Endothelial cell of umbilical vein (primary cell): ENCODE measurements at regions not wholly inside any gene's neighbourhood (a gene's known extent, or its start where the extent isn't known, plus 50 kb on each side); places are given as distances from the start of the nearest gene placed in this dataset.

Experiments used
- BruUV-seq: library from RNA; stranded (reverse); fragments of 400-500 nt; replicated peaks from 2 replicates; lab custom pipeline; 2021; lab: Mats Ljungman, UMichigan
- CTCF ChIA-PET: fragments of 300-600, 350-600 bp; sonication (Branson Sonifier 250); formaldehyde crosslinking; loops from one replicate; lab custom pipeline; 2021; ENCODE audit warnings: antibody characterized with exemption, inconsistent platforms; lab: Charles Lee
- POLR2A ChIA-PET: fragments of 300-600, 350-600 bp; sonication (Branson Sonifier 250); formaldehyde crosslinking; loops from one replicate; lab custom pipeline; 2021; ENCODE audit warnings: antibody characterized with exemption, inconsistent platforms; lab: Charles Lee
- DNase-seq: peaks from one replicate; pipeline ENCODE4 v3.0.0-alpha.2; 2011; ENCODE audit warnings: low read depth, low spot score
- FAIRE-seq: peaks from 2 replicates; lab custom pipeline; 2011; peaks lifted over from hg19 to GRCh38; lab: Jason Lieb, UNC
- H2AFZ ChIP-seq: 2 replicates; pipeline ENCODE4 v1.6.0; 2012; ENCODE audit warnings: low read depth, low read length, control low read depth, inconsistent platforms
- H3K27ac ChIP-seq: 2 replicates; pipeline ENCODE4 v1.5.1; 2011; ENCODE audit warnings: low read depth, mild to moderate bottlenecking, control low read depth, low read length, moderate library complexity; ENCODE audit not compliant: insufficient read depth
- H3K27me3 ChIP-seq, 2 experiments: 2 replicates each; pipeline versions ENCODE4 v1.6.0 to v1.6.1; 2011; ENCODE audit warnings: low read length in 2 of 2, mixed read lengths in 1 of 2; ENCODE audit not compliant: control insufficient read depth in 2 of 2, insufficient read depth in 2 of 2
- H3K36me3 ChIP-seq, 2 experiments: 2 replicates in 1 of 2; 3 replicates in 1 of 2; pipeline ENCODE4 v1.5.1; 2011; ENCODE audit warnings: low read length in 2 of 2, mild to moderate bottlenecking in 1 of 2, moderate library complexity in 1 of 2; ENCODE audit not compliant: control insufficient read depth in 2 of 2, insufficient read depth in 2 of 2; ENCODE audit errors: extremely low read depth in 1 of 2
- H3K4me1 ChIP-seq: 3 replicates; pipeline ENCODE4 v1.5.1; 2011; ENCODE audit warnings: mild to moderate bottlenecking, low read length; ENCODE audit not compliant: control insufficient read depth, insufficient read depth; ENCODE audit errors: extremely low read depth
- H3K4me2 ChIP-seq: 2 replicates; pipeline ENCODE4 v1.6.1; 2011; ENCODE audit warnings: low read length, control low read depth, mixed read lengths; ENCODE audit not compliant: insufficient read depth
- H3K4me3 ChIP-seq, 3 experiments: fragments of 200-600 bp in 1 of 3; sonication (generic), shearing (Covaris generic) in 1 of 3; replicated peaks in 1 of 3; 2 replicates each; pipeline ENCODE4 v1.5.1; 2011 to 2016; ENCODE audit warnings: control low read depth in 3 of 3, low read length in 3 of 3, mild to moderate bottlenecking in 2 of 3, inconsistent platforms in 1 of 3, low read depth in 1 of 3, moderate library complexity in 1 of 3; ENCODE audit not compliant: insufficient read depth in 1 of 3
- H3K79me2 ChIP-seq: 2 replicates; pipeline ENCODE4 v1.6.0; 2012; ENCODE audit warnings: low read length, inconsistent platforms; ENCODE audit not compliant: control insufficient read depth, insufficient read depth
- H3K9ac ChIP-seq: replicated peaks from 2 replicates; pipeline ENCODE3; 2011; ENCODE audit warnings: low read length, control low read depth; ENCODE audit not compliant: insufficient read depth; ENCODE audit errors: extremely low read depth
- H3K9me1 ChIP-seq: replicated peaks from 3 replicates; pipeline ENCODE4 v1.6.0; 2011; ENCODE audit warnings: mild to moderate bottlenecking, low read length; ENCODE audit not compliant: control insufficient read depth, insufficient read depth; ENCODE audit errors: extremely low read depth
- H3K9me3 ChIP-seq: replicated peaks from 2 replicates; pipeline ENCODE4 v1.5.1; 2012; ENCODE audit warnings: low read length, inconsistent platforms; ENCODE audit not compliant: control insufficient read depth, insufficient read depth
- H4K20me1 ChIP-seq: replicated peaks from 2 replicates; pipeline ENCODE3; 2011; ENCODE audit warnings: mild to moderate bottlenecking, low read length; ENCODE audit not compliant: control insufficient read depth, insufficient read depth; ENCODE audit errors: extremely low read depth
- EZH2 ChIP-seq: IDR thresholded peaks from 2 replicates; pipeline ENCODE4 v1.6.1; 2012; ENCODE audit warnings: borderline replicate concordance, low read depth, mild to moderate bottlenecking, moderate library complexity, low read length, inconsistent platforms; ENCODE audit not compliant: severe bottlenecking
- FOS ChIP-seq: IDR thresholded peaks from 2 replicates; pipeline ENCODE4 v1.6.1; 2011; ENCODE audit warnings: mild to moderate bottlenecking, low read length, moderate library complexity, borderline replicate concordance; ENCODE audit not compliant: insufficient read depth
- GATA2 ChIP-seq: IDR thresholded peaks from 2 replicates; pipeline ENCODE4 v1.7.0; 2011; ENCODE audit warnings: low read depth, mild to moderate bottlenecking, moderate library complexity, mixed read lengths, low read length; ENCODE audit not compliant: insufficient read length, insufficient read depth
- JUN ChIP-seq: IDR thresholded peaks from 2 replicates; pipeline ENCODE4 v1.6.1; 2011; ENCODE audit warnings: borderline replicate concordance, low read depth; ENCODE audit not compliant: insufficient read length, insufficient read depth
- MYC ChIP-seq: IDR thresholded peaks from one replicate; pipeline ENCODE4 v1.6.1; 2011; ENCODE audit warnings: mild to moderate bottlenecking, low read depth, low read length
- POLR2A ChIP-seq: IDR thresholded peaks from 2 replicates; pipeline ENCODE4 v1.6.1; 2012; ENCODE audit warnings: low read depth, mild to moderate bottlenecking, control low read depth, low read length
- POLR2AphosphoS5 ChIP-seq: IDR thresholded peaks from 2 replicates; pipeline ENCODE4 v1.6.1; 2012; ENCODE audit warnings: low read depth, mild to moderate bottlenecking, control low read depth, low read length, moderate library complexity; ENCODE audit not compliant: insufficient read depth
- dilution Hi-C: fragments of 300-500 bp; cut with MboI; formaldehyde crosslinking; loops from one replicate; pipeline ENCODE4 v1.15.0; 2019; ENCODE audit warnings: low sequenced_read_pairs; ENCODE audit not compliant: extremely low pct_ligation_motif_present
- intact Hi-C: fragments of 100-400 bp; cut with micrococcal nuclease; formaldehyde crosslinking; loops from one replicate; pipeline ENCODE4 v1.10.0; 2022
- TF ChIP-seq, protein P1 (sequence below), 2 donors: IDR thresholded peaks; 1 replicate in 1 of 2; 2 replicates in 1 of 2; pipeline ENCODE4 v1.5.1; 2011; ENCODE audit warnings: low read length in 2 of 2, mild to moderate bottlenecking in 2 of 2, moderate library complexity in 2 of 2, control low read depth in 1 of 2, inconsistent platforms in 1 of 2, low read depth in 1 of 2; ENCODE audit not compliant: insufficient read depth in 1 of 2; ENCODE audit errors: extremely low read depth in 1 of 2
- TF ChIP-seq, protein P2 (sequence below): IDR thresholded peaks from 2 replicates; pipeline ENCODE4 v1.6.1; 2011; ENCODE audit not compliant: insufficient read depth, insufficient read length

DNA sequence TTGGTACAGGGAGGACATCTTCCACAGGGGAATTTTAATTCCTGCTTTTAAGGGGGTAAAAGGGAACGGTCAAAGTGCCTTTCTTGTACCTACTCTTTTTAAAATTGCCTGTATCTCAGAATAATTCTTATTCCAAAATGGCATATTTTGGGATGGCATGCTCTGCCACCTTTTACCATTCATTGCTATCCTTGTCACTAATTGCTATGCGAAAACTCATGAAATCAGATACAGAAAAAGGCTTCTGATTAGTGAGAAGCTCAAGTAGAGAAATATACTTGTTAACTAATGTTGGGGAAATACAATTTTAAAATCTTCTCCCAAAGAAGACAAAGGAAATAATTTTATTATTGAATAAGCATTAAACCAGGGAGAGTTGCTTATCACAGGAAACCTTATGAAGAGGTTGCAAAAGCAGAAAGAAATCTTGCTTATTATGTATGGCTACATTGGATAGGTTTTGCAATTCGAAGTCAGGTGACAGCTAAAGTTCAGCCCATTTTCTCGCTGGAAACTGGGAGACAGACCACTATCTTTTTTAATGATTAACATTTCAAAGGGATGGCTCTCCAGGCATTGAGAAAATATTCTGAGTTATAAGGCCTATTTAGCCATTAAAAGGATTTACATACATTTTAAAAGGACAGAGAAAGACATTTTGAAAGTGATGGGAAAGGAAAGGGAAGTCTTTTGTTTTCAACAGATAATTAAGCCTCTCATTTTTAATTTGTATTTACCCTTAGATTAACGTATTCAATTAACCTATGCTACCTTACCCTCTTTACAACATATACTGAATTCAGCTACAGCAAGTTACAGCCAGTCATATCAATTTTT, 110.3 kb upstream of the PRSS16 start:
- dilution Hi-C loops (no loop called here), intact Hi-C loops (loop anchor here (10.0 kb wide), 1 partner anchor 812 kb away; no protein-coding TSS in a partner anchor)
- DNase-seq (no peak), FAIRE-seq (no peak)
- Histone ChIP-seq H3K9me3 (no peaks in the 10 kb centered on the region), H3K27me3 (no peaks in the 10 kb centered on the region), H3K4me3 (no peak overlapping the region), H3K9ac (no peak overlapping the region), H4K20me1 (no peaks in the 10 kb centered on the region), H3K9me1 (no peaks in the 10 kb centered on the region), H3K4me2 (no peak overlapping the region), H3K79me2 (peaks cover 2% of the 10 kb centered on the region), H3K27ac (no peak overlapping the region), H2AFZ (no peak overlapping the region), H3K4me1 (peaks cover 27% of the 10 kb centered on the region), H3K36me3 (no peaks in the 10 kb centered on the region)
- TF ChIP-seq JUN (no peak), GATA2 (no peak), FOS (no peak), EZH2 (no peak), POLR2AphosphoS5 (no peak), MYC (no peak), POLR2A (no peak)
- TF ChIP-seq, protein P1, sequence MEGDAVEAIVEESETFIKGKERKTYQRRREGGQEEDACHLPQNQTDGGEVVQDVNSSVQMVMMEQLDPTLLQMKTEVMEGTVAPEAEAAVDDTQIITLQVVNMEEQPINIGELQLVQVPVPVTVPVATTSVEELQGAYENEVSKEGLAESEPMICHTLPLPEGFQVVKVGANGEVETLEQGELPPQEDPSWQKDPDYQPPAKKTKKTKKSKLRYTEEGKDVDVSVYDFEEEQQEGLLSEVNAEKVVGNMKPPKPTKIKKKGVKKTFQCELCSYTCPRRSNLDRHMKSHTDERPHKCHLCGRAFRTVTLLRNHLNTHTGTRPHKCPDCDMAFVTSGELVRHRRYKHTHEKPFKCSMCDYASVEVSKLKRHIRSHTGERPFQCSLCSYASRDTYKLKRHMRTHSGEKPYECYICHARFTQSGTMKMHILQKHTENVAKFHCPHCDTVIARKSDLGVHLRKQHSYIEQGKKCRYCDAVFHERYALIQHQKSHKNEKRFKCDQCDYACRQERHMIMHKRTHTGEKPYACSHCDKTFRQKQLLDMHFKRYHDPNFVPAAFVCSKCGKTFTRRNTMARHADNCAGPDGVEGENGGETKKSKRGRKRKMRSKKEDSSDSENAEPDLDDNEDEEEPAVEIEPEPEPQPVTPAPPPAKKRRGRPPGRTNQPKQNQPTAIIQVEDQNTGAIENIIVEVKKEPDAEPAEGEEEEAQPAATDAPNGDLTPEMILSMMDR (IDR thresholded peaks at IDR 0.05; ENCODE audit: extremely low read depth in 1 of 2, insufficient read depth in 1 of 2, low read depth in 1 of 2, low read length in 2 of 2), result no peak
- TF ChIP-seq, protein P2, sequence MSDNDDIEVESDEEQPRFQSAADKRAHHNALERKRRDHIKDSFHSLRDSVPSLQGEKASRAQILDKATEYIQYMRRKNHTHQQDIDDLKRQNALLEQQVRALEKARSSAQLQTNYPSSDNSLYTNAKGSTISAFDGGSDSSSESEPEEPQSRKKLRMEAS, result no peak
- ChIA-PET POLR2A (no interaction called here), CTCF (no interaction called here)
- BruUV-seq, result no TSS peak
